Femur (tissue), 1 donor: ENCODE measurements at regions not wholly inside any gene's neighbourhood (a gene's known extent, or its start where the extent isn't known, plus 50 kb on each side); places are given as distances from the start of the nearest gene placed in this dataset.

ENCODE experiments used
- DNase-seq: peaks from one replicate; pipeline ENCODE4 v3.0.0-alpha.2; 2017

GRCh38 chr9:115969096-115969495 lies 184.5 kb upstream of the PAPPA start:
- DNase-seq: no peak

- no peak for DNase-seq
Observed at GRCh38 chr9:115972362-115972761, 181.2 kb upstream of the PAPPA start.

GRCh38 chr9:115972843-115973595 lies 180.6 kb upstream of the PAPPA start:
- no peak for DNase-seq

- no peak for DNase-seq
Observed at GRCh38 chr9:115976781-115977180, 176.8 kb upstream of the PAPPA start.

- no peak for DNase-seq
Observed at GRCh38 chr9:115978091-115978490, 175.5 kb upstream of the PAPPA start.

GRCh38 chr9:115978659-115979096 lies 174.9 kb upstream of the PAPPA start:
- no peak for DNase-seq

DNA sequence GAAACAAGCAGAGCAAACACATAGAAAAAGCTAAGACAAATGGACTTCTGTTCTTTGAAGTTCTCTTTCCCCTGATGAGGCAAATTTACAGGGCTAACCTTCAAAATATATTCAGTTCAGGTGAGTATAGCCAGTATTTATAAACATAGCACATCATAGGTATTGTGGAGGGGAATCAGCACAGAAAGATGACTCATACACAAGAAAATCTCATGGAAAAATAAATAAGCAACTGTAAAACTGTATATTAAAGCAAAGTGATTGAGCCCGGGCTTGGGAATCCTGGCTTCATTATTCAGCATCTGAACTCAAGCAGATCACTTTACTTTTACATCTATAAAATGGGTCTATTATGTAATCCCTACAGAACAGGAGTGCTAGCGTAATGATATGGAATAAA lies 173.5 kb upstream of the PAPPA start:
- DNase-seq: no peak

GRCh38 chr9:115980502-115980901 lies 173.1 kb upstream of the PAPPA start:
- DNase-seq: no peak

DNA sequence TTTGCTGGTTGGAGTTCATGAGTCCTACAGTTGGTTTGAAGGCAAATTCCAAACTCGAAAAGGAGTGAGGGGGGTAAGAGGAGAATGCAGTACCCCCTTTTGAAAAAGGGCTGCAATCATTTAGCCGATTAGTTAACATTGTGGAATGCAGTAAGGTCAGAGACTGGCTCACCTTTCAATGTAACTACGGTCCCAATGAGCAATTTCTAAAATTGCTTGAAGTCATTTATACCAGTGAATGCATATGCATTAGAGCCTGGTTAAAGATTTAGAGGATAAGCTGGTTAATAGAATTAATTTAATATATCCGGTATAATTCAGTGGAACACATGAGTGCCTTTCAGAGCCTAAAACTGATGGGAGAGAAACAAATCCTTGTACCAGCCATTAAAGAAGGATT lies 172.6 kb upstream of the PAPPA start:
- DNase-seq: no peak

DNA sequence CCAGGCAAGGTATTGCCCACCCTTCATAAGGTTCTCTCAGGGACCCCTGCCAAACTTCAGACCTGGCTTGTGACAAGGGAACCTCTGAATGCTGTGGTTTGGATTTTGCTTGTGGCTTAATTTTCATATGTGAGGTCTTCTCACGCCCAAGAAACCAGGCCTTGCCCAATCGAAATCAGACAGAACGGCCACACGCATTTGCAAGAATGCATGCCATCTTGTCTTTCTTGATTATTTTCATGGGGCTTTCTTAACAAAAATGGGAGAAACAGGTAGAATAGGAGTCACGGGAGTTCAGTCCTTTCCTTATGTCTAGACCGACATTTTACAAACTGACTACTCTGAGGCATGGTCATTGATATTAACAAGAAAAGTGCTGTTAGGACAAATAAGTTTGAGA lies 170.2 kb upstream of the PAPPA start:
- no peak for DNase-seq

GRCh38 chr9:115985657-115986056 lies 167.9 kb upstream of the PAPPA start:
- DNase-seq: no peak

- DNase-seq: no peak
Observed at GRCh38 chr9:115986508-115986907, 167.1 kb upstream of the PAPPA start.

GRCh38 chr9:115988701-115989100 lies 164.9 kb upstream of the PAPPA start:
- no peak for DNase-seq

DNA sequence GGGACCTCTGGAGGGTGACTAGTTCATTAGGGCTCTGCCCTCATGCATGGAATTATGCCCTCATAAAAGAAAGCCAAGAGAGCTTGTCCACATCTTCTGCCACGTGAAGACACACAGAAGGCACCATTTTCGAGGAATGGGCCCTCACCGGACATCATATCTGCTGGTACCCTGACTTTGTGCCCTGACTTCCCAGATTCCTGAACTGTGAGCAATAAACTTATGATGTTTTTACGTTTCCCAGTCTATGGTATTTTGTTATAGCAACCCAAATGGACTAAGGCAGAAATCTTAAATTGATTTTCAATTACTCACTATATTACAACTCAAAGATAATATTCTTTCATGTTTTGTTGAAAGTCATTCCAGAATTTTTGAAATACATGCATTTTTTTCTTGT lies 163.8 kb upstream of the PAPPA start:
- no peak for DNase-seq

GRCh38 chr9:115992834-115993233 lies 160.8 kb upstream of the PAPPA start:
- DNase-seq: no peak

DNA sequence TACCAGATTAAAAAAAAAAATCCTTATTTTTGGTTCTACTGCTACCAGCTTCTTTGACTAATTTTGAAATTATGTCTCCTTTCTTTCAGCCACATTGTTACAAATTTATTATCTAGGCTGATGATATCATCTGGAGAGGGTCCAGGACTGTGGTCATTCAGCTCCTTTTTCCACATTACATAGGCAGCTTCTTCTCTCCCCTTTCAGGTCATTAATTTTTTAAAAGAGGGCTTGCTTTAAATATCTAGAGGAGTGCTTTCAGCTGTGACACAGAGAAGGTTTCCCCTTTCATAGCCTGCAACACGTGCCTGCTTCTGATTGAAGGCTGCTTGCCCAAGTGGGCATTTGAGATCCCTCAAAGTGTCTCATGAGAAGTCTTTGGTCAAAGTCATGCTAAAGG lies 155.7 kb upstream of the PAPPA start:
- DNase-seq: no peak

DNA sequence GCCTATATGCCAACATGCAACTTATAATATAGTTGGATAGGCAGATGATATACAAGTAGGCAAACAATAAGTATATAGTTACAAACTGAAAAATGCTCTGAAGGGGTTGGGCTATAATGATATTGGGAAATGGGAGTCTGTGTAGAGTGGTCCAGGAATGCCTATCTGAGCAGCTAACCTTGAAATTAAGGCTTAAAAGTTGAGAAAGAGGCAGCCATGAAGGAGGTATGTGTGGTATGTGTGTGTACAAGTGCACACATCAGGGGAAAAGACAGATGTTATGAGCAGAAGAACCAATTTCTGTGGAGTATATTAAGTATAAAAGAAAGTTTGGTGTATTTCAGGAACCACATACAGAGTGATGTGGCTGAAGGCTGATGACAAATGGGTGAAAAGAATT lies 154.9 kb upstream of the PAPPA start:
- no peak for DNase-seq

DNA sequence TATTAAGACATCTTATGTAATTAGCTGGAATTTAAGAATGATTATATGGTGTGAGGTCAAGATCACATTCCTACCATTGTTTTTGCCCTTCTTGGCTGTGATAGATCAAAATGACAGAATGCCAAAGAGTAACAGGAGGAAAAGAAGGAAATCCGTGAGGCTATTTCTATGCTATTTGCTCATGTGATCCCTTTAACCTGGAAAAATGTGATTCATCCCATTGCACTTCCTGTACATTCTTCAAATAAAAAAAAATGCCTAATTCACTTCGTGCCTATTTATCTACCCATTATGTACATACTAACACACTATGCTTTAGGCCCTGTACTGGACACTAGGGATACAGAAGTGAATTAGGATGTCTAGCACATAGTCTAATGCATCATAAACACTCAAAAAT lies 154.1 kb upstream of the PAPPA start:
- no peak for DNase-seq

- no peak for DNase-seq
Observed at GRCh38 chr9:116000748-116001329, 152.8 kb upstream of the PAPPA start.

GRCh38 chr9:116002181-116002580 lies 151.4 kb upstream of the PAPPA start:
- no peak for DNase-seq

DNA sequence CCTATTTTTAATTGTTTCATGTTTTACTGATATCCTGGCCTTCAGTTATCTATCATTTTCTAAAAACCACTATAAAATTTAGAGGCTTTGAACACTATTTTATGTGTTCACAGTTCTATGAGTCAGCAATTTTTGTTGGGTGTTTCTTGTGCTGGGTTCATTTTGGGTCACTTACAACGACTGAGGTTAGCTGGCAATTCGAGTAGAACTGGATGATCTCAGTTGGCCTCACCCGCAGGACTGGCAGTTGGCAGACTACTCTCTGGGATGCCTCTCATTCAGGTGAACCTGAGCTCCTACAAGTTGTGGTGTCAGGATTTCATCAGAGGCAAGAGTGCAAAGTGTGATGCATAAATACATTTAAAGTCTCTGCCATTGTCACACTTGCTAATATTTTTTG lies 151.0 kb upstream of the PAPPA start:
- no peak for DNase-seq

DNA sequence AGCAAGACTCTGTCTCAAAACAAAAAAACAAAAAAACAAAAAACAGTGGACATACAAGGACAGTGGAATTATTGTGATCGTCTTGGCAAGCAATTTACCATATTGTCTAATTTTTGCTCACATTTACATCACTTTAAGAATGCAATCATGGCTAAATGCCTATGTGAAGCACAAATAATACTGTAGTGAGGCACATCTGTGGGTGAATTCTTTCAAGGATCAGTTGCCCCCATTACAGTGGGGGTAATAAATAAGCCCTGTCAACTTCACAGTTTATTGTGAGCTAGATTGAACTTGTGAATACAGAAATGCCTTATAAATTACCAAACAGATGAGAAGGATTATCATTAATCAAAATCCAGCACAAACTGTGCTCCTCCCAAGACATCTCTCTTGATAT lies 150.2 kb upstream of the PAPPA start:
- no peak for DNase-seq

GRCh38 chr9:116005205-116005604 lies 148.4 kb upstream of the PAPPA start:
- no peak for DNase-seq

GRCh38 chr9:116007824-116008223 lies 145.8 kb upstream of the PAPPA start:
- DNase-seq: no peak

DNA sequence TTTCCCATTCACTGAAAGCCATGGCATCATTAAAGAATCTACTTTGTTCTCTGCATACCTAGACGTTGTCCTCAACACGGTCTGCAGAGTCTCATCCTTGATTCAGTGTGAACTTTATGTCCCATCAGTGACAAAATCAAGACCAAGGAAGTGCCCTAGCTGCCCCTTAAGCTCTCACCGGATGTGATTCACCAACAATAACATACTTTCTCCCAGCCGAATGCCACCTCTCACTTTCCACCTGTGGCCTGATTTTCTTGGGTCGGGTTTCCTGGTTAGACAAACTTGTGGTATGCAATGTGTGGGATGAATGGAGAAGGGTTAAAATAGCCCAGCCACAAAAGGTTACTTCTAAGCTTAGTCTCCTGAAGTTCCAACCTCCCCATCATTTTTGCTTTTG lies 145.3 kb upstream of the PAPPA start:
- no peak for DNase-seq
